GM19328 (cell line): ENCODE measurements at regions not wholly inside any gene's neighbourhood (a gene's known extent, or its start where the extent isn't known, plus 50 kb on each side); places are given as distances from the start of the nearest gene placed in this dataset.
"Not testable (repeated sequence)": the region's sequence is repeated elsewhere in the genome, so short reads cannot be mapped to it uniquely, and the experiment has no call there.

Experiments
- ATAC-seq: cut with Tn5 transposase; IDR thresholded peaks from one replicate; pipeline ENCODE4 v1.9.1; 2021; ENCODE audit warnings: mild to moderate bottlenecking, moderate library complexity; ENCODE audit not compliant: unreplicated experiment

GRCh38 chr6:105855433-105855832, 230.7 kb upstream of the PRDM1 start:
- ATAC-seq, result no peak

- not testable (repeated sequence) for ATAC-seq
These were observed 232.2 kb upstream of the PRDM1 start for GRCh38 chr6:105853979-105854378.

- ATAC-seq, result no peak
These were observed 234.5 kb upstream of the PRDM1 start for GRCh38 chr6:105851606-105852005.

- ATAC-seq, result no peak
These were observed 235.0 kb upstream of the PRDM1 start for GRCh38 chr6:105851113-105851580.

GRCh38 chr6:105850261-105851112, 235.6 kb upstream of the PRDM1 start:
- no peak for ATAC-seq

GRCh38 chr6:105849746-105850145, 236.4 kb upstream of the PRDM1 start:
- no peak for ATAC-seq

- no peak for ATAC-seq
These were observed 238.7 kb upstream of the PRDM1 start for GRCh38 chr6:105847433-105847832.

- ATAC-seq, result no peak
These were observed 241.8 kb upstream of the PRDM1 start for GRCh38 chr6:105844275-105844883.

- no peak for ATAC-seq
These were observed 246.9 kb upstream of the PRDM1 start for GRCh38 chr6:105839266-105839665.

GRCh38 chr6:105838171-105838570, 248.0 kb upstream of the PRDM1 start:
- no peak for ATAC-seq

GRCh38 chr6:105836889-105837288, 249.2 kb upstream of the PRDM1 start:
- ATAC-seq, result no peak

- no peak for ATAC-seq
These were observed 249.8 kb upstream of the PRDM1 start for GRCh38 chr6:105836379-105836778.

GRCh38 chr6:105835373-105835772, 250.8 kb upstream of the PRDM1 start:
- ATAC-seq, result no peak

GRCh38 chr6:105833959-105834947, 251.9 kb upstream of the PRDM1 start:
- ATAC-seq, result no peak

- ATAC-seq, result no peak
These were observed 253.8 kb upstream of the PRDM1 start for GRCh38 chr6:105832313-105832761.

GRCh38 chr6:105831311-105832097, 254.6 kb upstream of the PRDM1 start:
- no peak for ATAC-seq

- no peak for ATAC-seq
These were observed 260.9 kb upstream of the PRDM1 start for GRCh38 chr6:105825210-105825609.

- no peak for ATAC-seq
These were observed 261.4 kb upstream of the PRDM1 start for GRCh38 chr6:105824732-105825131.

- no peak for ATAC-seq
These were observed 264.4 kb upstream of the PRDM1 start for GRCh38 chr6:105821777-105822176.

GRCh38 chr6:105821027-105821426, 265.1 kb upstream of the PRDM1 start:
- no peak for ATAC-seq
